OCI-LY7 (cell line): ENCODE measurements at regions not wholly inside any gene's neighbourhood (a gene's known extent, or its start where the extent isn't known, plus 50 kb on each side); places are given as distances from the start of the nearest gene placed in this dataset.

Source experiments
- EZH2phosphoT487 ChIP-seq: fragments of 200-600 bp; sonication (generic); IDR thresholded peaks from 2 replicates; pipeline ENCODE4 v1.6.1; 2018; ENCODE audit warnings: low read depth, borderline replicate concordance, mild to moderate bottlenecking, mixed run types, antibody characterized with exemption, low read length, moderate library complexity, mixed read lengths
- TF ChIP-seq, protein P1 (sequence below): fragments of 200-600 bp; sonication (generic); conservative IDR thresholded peaks from 2 replicates; pipeline ENCODE4 v1.5.1; 2014; ENCODE audit warnings: mild to moderate bottlenecking, antibody characterized with exemption, low read length, moderate library complexity, mixed read lengths

DNA sequence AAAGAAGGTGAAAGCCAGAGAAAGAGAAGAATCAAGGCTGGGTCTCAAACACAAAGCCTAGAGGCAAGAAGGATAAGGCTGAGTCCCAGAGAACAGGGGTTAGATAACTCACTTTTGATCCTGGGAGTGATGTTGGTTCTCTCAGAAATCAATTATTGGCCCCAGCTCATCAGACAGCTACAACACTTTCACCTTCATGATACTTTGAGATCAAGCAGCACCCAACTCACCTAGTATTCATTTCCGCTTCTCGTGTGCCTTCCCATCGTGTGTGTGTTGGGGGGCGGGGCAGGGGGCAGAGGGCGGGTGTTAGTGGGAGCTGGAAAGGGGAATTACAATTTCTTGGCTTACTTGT is 92.2 kb upstream of the RAD23B start:
- TF ChIP-seq, protein P1, sequence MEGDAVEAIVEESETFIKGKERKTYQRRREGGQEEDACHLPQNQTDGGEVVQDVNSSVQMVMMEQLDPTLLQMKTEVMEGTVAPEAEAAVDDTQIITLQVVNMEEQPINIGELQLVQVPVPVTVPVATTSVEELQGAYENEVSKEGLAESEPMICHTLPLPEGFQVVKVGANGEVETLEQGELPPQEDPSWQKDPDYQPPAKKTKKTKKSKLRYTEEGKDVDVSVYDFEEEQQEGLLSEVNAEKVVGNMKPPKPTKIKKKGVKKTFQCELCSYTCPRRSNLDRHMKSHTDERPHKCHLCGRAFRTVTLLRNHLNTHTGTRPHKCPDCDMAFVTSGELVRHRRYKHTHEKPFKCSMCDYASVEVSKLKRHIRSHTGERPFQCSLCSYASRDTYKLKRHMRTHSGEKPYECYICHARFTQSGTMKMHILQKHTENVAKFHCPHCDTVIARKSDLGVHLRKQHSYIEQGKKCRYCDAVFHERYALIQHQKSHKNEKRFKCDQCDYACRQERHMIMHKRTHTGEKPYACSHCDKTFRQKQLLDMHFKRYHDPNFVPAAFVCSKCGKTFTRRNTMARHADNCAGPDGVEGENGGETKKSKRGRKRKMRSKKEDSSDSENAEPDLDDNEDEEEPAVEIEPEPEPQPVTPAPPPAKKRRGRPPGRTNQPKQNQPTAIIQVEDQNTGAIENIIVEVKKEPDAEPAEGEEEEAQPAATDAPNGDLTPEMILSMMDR, result no peak
- no peak for TF ChIP-seq EZH2phosphoT487
